GM12874 (cell line): ENCODE measurements at regions not wholly inside any gene's neighbourhood (a gene's known extent, or its start where the extent isn't known, plus 50 kb on each side); places are given as distances from the start of the nearest gene placed in this dataset.

Experiments
- TF ChIP-seq, protein P1 (sequence below): IDR thresholded peaks from 2 replicates; pipeline ENCODE4 v1.5.1; 2011; ENCODE audit warnings: low read depth, mild to moderate bottlenecking, control low read depth, low read length, moderate library complexity; ENCODE audit not compliant: insufficient read depth

DNA sequence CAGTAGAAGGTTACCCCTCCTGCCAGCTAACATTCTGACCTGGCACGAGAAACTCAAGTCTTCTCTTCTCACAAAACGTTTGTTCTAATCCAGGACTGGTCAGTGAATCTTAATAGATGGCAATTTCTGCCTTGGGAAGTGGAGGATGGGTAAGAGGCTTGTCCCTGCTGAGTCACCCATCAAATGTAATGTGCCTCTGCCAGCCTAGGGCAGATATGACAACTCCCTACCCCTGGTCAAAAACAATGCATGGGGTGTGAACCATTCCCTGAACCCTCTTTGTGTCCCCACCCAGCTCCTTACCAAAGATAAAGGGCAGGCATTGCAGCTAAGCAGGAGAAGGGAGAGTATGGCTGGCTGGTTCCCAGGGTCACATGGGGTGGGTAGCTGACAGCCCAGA is 1052.9 kb downstream of the GALC start:
- TF ChIP-seq, protein P1, sequence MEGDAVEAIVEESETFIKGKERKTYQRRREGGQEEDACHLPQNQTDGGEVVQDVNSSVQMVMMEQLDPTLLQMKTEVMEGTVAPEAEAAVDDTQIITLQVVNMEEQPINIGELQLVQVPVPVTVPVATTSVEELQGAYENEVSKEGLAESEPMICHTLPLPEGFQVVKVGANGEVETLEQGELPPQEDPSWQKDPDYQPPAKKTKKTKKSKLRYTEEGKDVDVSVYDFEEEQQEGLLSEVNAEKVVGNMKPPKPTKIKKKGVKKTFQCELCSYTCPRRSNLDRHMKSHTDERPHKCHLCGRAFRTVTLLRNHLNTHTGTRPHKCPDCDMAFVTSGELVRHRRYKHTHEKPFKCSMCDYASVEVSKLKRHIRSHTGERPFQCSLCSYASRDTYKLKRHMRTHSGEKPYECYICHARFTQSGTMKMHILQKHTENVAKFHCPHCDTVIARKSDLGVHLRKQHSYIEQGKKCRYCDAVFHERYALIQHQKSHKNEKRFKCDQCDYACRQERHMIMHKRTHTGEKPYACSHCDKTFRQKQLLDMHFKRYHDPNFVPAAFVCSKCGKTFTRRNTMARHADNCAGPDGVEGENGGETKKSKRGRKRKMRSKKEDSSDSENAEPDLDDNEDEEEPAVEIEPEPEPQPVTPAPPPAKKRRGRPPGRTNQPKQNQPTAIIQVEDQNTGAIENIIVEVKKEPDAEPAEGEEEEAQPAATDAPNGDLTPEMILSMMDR, result no peak

DNA sequence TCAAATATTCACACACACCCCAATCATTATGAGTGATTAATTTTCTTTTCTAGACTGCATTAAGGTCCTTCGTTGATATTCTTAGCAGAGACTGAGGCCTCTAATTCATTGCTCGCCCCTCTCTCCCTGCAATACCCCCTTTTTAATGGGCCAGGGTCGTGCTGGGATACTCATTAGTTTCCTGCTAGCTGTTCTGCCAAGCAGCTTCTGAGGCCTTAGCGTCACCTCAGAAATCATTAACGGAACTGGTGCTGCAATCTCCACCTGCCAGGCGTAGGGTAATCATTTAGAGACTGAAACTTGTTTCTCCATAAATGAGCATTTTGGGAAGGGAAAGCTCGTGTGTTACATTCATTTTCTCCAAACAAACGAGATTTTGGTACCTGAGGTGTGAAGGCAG is 1054.7 kb downstream of the GALC start:
- TF ChIP-seq, protein P1, result no peak

DNA sequence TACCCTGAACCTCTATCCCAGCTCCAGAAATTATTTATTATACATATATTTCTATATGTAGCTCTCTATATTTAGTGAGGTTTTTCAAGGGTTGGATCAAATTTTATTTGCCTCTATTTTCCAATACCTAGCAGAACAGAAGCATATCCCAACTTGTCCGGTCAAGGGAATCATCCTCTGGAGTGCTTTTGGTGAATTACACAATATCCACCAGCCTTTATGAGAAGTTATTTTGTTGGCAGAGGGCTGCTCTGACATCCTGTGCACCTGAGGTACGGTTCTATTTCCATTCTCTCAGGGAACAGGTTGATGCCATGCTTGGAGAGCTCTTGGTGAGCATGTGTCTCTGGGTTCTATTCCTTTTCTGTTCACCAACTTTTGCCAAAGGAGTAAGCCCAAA is 1056.4 kb downstream of the GALC start:
- TF ChIP-seq, protein P1, result no peak

DNA sequence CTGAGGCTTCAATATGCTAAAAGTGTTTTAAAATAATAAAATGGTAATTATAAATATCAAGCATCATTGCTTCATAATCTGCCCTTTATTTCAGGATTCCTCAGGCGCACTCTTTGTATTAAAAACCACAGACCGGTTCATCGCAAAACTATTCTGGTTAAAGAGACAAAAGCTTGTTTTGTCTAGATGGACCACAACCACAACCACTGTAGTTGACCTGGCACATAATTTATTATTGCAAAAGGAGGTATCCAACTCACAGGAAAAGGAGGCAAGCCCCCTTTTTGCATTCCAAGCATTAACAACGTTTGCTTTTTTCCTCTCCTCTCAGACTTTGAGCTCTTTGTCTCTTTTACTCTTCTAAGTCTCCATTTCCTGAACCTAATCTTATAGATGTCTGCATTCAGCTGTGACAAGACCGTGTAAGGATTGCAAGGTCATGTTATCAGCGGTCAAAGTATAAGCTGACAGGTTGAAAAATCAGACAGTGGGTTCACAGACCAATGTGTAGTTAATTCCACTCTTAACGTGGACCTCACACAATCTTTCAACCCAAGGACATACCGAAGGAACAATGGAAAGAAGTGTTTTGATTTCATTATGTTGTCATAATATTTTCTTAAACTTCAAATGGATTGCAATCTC is 1057.6 kb downstream of the GALC start:
- TF ChIP-seq, protein P1, result no peak

DNA sequence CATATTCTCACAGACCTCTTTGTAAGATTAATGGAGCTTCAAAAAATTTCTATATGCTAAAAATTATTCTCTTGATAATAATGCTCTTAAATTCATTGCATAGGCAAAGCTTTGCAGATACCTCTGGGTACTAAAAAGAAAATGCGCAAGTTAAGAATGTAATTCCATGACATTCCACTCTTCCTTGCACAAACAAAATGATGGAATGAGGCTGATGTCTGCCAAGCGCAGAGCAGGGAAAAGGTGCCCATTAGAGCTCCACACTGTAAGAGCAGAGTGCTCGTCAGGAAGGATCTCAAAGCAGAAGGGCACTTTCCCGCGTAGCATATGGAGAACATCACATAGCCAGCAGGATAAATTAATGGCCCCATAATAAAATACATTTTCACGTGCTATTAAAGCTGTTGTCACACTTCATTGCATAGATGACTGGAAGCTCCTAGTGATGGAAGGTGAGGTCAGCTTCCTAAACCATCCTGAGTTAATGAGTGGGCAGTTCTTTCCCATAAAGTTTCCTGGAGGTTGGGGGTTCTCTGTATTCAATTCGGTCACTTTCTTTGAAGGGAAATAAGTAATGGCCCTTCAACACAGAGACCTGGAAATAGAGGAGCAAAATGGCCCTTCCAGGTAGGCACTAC is 1058.9 kb downstream of the GALC start:
- TF ChIP-seq, protein P1, result no peak

DNA sequence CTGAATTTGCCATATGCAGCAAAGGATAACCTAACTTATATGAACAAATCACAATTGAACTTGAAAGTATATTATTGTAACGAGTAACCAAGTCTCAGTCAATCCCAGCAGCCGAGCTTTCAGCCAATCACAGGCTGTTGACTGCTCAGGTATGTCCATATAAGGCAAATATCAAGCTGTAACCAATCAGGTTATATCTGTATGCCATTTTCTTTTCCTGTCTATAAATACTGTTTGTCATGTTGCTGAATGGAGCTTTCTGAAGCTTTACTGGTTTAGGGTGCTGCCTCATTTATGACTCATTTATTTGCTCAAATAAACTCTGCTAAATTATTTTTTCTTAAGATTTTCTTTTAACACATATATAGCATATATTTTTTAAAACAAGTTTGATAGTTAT is 1059.5 kb downstream of the GALC start:
- TF ChIP-seq, protein P1, result no peak

DNA sequence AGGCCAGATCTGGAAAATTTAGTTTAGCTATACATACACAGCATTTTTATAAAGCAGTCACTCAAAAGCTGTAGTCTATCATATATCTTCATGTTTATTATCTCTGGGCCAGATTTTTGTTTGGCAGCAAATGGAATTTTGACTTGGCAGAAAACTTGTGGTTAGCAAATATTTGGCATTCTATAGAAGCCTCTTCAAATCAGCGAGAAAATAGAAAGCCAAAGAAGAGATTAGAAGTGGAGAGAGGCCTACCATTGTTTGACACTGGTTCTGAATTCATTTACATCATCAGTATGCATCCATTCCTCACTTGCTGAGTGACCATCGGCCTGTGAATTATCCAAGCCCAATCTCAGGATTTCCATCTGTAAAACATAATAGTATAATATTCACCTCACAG is 1077.6 kb downstream of the GALC start:
- TF ChIP-seq, protein P1, result no peak

DNA sequence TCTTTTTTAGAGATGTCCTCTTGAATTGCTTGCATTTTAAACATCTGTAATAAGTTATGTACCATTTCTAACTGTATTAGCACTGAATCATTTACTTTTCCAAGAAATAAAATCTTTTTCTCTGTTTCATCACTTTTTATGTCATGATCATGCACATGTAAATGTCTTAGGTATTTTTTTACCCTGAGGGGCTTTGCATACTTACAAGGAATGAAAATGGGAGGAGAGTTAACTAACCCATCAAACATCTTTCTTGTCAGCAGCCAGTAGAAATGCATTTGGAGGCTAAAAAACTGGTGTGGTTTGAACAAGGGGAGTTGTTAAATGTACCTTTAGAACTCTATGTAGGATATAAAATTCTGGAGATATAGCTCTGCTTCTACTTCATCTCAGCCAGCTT is 1080.3 kb downstream of the GALC start:
- TF ChIP-seq, protein P1, result no peak
